ENCODE measurements at regions not wholly inside any gene's neighbourhood (a gene's known extent, or its start where the extent isn't known, plus 50 kb on each side); places are given as distances from the start of the nearest gene placed in this dataset.

DNA sequence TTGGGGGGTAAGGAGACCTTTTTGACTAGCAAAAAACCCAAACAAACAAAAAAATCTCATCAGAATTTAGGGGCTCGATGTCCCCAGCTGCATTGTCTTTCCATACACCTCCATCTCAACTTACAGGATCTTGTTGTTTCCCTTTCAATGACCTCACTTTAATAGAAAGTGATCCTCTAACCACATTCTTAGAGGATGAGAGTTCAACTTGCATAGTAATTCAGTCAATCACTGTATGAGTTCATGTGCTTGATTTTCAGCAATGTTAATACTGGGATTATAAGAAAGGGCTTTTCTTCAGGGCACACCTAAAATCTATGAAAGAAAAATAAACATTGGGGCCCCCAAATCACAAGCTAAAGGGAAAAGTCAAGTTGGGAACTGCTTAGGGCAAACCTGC, 1512.0 kb downstream of the SLITRK1 start (continued):
- TF ChIP-seq REST (IDR thresholded peaks at IDR 0.05), result no peak

DNA sequence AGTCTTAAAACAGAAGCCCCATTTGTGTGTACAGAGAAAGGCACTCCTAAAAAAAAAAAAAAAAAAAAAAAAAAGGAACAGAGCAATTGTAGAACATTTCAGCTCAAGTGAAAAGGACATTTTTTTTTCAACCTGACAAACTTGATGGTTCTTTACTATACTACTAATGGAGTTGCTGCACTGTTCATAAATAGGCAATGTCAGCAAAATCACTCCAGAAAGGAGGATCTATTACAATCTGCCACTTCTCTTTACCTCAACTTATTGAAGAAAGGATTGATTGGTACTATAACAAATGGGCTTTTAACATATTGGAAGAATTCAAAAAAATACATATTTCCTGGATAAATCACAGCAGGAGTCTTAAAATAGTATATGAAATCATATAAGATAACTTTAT, 1517.7 kb downstream of the SLITRK1 start:
- no peak for TF ChIP-seq NR2F2 (IDR thresholded peaks at IDR 0.05)
- TF ChIP-seq, protein P1, sequence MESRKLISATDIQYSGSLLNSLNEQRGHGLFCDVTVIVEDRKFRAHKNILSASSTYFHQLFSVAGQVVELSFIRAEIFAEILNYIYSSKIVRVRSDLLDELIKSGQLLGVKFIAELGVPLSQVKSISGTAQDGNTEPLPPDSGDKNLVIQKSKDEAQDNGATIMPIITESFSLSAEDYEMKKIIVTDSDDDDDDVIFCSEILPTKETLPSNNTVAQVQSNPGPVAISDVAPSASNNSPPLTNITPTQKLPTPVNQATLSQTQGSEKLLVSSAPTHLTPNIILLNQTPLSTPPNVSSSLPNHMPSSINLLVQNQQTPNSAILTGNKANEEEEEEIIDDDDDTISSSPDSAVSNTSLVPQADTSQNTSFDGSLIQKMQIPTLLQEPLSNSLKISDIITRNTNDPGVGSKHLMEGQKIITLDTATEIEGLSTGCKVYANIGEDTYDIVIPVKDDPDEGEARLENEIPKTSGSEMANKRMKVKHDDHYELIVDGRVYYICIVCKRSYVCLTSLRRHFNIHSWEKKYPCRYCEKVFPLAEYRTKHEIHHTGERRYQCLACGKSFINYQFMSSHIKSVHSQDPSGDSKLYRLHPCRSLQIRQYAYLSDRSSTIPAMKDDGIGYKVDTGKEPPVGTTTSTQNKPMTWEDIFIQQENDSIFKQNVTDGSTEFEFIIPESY (IDR thresholded peaks at IDR 0.05), result no peak
- TF ChIP-seq EGR1 (IDR thresholded peaks at IDR 0.05; ENCODE audit: low read depth in 2 of 2), result no peak
- no peak for TF ChIP-seq HNF4G (IDR thresholded peaks at IDR 0.05)
- TF ChIP-seq, protein P2, sequence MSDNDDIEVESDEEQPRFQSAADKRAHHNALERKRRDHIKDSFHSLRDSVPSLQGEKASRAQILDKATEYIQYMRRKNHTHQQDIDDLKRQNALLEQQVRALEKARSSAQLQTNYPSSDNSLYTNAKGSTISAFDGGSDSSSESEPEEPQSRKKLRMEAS (IDR thresholded peaks at IDR 0.05), result no peak
- TF ChIP-seq YY1 (IDR thresholded peaks at IDR 0.05), result no peak
- TF ChIP-seq TAF1 (conservative IDR thresholded peaks at IDR 0.05), result no peak
- no peak for TF ChIP-seq RAD21 (IDR thresholded peaks at IDR 0.05)
- no peak for TF ChIP-seq CTCF (IDR thresholded peaks at IDR 0.05; ENCODE audit: low read depth, low read length, missing input control)
- TF ChIP-seq JUND (IDR thresholded peaks at IDR 0.05), result no peak
- no peak for TF ChIP-seq FOXA1 (IDR thresholded peaks at IDR 0.05)
- TF ChIP-seq RXRA (IDR thresholded peaks at IDR 0.05), result no peak
- TF ChIP-seq HNF4A (conservative IDR thresholded peaks at IDR 0.05), result no peak
- no peak for TF ChIP-seq GABPA (IDR thresholded peaks at IDR 0.05 in 1 of 2, conservative IDR thresholded peaks at IDR 0.05 in 1 of 2)
- TF ChIP-seq, protein P3, sequence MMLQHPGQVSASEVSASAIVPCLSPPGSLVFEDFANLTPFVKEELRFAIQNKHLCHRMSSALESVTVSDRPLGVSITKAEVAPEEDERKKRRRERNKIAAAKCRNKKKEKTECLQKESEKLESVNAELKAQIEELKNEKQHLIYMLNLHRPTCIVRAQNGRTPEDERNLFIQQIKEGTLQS (IDR thresholded peaks at IDR 0.05), result no peak
- TF ChIP-seq REST (IDR thresholded peaks at IDR 0.05), result no peak
- TF ChIP-seq SP1 (IDR thresholded peaks at IDR 0.05), result no peak
- no peak for TF ChIP-seq FOXA2 (IDR thresholded peaks at IDR 0.05)
- no peaks in the 10 kb centered on the region for H3K36me3 ChIP-seq (ENCODE audit: control insufficient read depth in 4 of 4, insufficient read depth in 3 of 4, low read depth in 1 of 4, low read length in 3 of 4)
- no peak overlapping the region for H3K9ac ChIP-seq (ENCODE audit: low read depth in 1 of 2, low read length in 2 of 2)
- no peaks in the 10 kb centered on the region for H3K4me1 ChIP-seq (ENCODE audit: control insufficient read depth in 4 of 4, insufficient read depth in 4 of 4, low read length in 3 of 4)
- DNase-seq (ENCODE audit: low spot score), result no peak
- H3K27ac ChIP-seq (ENCODE audit: low read depth in 1 of 2, low read length in 2 of 2), result no peak overlapping the region
- no peaks in the 10 kb centered on the region for H3K9me3 ChIP-seq (ENCODE audit: control insufficient read depth in 4 of 4, low read length in 3 of 4)
- no peaks in the 10 kb centered on the region for H3K27me3 ChIP-seq (ENCODE audit: control insufficient read depth in 4 of 4, insufficient read depth in 4 of 4, low read length in 3 of 4)
- H3K4me3 ChIP-seq (ENCODE audit: low read depth in 1 of 3, low read length in 3 of 3), result no peak overlapping the region
